ENCODE measurements at regions not wholly inside any gene's neighbourhood (a gene's known extent, or its start where the extent isn't known, plus 50 kb on each side); places are given as distances from the start of the nearest gene placed in this dataset.

DNA sequence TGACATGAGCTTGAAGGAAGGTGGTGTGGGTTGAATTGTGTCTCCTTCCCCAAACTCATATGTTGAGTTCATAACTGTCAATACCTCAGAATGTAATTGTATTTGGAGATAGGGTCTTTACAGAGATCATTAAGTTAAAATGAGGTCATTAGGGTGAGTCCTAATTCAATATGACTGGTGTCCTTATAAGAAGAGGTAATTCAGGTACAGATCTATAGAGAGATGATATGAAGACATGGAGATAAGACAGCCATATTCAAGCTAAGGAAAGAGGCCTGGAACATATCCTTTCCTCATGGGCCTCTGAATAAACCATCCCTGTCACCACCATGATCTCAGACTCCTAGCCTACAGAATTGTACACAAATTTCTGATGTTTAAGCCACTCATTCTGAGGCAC lies 514.7 kb upstream of the MGAT4C start:
- no peak overlapping the region for H3K27ac ChIP-seq
- H3K4me3 ChIP-seq: no peak overlapping the region
- no peaks in the 10 kb centered on the region for H3K4me1 ChIP-seq
- H3K36me3 ChIP-seq: no peaks in the 10 kb centered on the region
- intact Hi-C loops (cut with DNase I): no loop called here
- H3K27me3 ChIP-seq: no peaks in the 10 kb centered on the region
- no peak for DNase-seq
- no peaks in the 10 kb centered on the region for H3K9me3 ChIP-seq
- TF ChIP-seq, protein P1, sequence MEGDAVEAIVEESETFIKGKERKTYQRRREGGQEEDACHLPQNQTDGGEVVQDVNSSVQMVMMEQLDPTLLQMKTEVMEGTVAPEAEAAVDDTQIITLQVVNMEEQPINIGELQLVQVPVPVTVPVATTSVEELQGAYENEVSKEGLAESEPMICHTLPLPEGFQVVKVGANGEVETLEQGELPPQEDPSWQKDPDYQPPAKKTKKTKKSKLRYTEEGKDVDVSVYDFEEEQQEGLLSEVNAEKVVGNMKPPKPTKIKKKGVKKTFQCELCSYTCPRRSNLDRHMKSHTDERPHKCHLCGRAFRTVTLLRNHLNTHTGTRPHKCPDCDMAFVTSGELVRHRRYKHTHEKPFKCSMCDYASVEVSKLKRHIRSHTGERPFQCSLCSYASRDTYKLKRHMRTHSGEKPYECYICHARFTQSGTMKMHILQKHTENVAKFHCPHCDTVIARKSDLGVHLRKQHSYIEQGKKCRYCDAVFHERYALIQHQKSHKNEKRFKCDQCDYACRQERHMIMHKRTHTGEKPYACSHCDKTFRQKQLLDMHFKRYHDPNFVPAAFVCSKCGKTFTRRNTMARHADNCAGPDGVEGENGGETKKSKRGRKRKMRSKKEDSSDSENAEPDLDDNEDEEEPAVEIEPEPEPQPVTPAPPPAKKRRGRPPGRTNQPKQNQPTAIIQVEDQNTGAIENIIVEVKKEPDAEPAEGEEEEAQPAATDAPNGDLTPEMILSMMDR (IDR thresholded peaks at IDR 0.05): no peak
- no peak for TF ChIP-seq POLR2A (IDR thresholded peaks at IDR 0.05)
- no peak for TF ChIP-seq EP300 (IDR thresholded peaks at IDR 0.05)
- no peak for TF ChIP-seq POLR2AphosphoS5 (IDR thresholded peaks at IDR 0.05)

DNA sequence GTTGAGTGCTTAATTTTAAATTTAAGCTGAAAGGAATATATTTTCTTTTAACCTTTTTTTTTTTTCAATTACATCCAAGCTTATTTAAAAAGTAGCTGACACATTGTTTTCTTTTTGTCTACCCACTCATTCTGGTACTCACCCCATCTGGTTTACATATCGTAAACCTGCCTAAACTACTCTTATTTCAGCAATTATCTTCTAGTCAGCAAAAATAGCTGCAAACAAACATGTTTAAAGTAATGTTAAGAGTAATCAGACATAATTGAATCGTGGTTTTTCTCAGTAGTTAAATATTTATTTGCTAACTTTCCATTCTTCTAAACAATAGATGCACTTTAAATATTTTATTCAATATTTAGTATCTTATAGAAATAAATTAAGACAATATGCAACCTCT lies 492.7 kb upstream of the MGAT4C start:
- H3K4me1 ChIP-seq: no peaks in the 10 kb centered on the region
- no peaks in the 10 kb centered on the region for H3K27me3 ChIP-seq
- H3K36me3 ChIP-seq: no peaks in the 10 kb centered on the region
- intact Hi-C loops (cut with DNase I): no loop called here
- H3K27ac ChIP-seq: no peak overlapping the region
- TF ChIP-seq POLR2A (IDR thresholded peaks at IDR 0.05) (no peak), EP300 (IDR thresholded peaks at IDR 0.05) (no peak), POLR2AphosphoS5 (IDR thresholded peaks at IDR 0.05) (no peak)
- TF ChIP-seq, protein P1 (IDR thresholded peaks at IDR 0.05): no peak
- H3K4me3 ChIP-seq: no peak overlapping the region
- no peaks in the 10 kb centered on the region for H3K9me3 ChIP-seq
- WGBS, 2 donors: 41 to 62% methylated on average over 2 of the region's 2 CpGs
- no peak for DNase-seq

DNA sequence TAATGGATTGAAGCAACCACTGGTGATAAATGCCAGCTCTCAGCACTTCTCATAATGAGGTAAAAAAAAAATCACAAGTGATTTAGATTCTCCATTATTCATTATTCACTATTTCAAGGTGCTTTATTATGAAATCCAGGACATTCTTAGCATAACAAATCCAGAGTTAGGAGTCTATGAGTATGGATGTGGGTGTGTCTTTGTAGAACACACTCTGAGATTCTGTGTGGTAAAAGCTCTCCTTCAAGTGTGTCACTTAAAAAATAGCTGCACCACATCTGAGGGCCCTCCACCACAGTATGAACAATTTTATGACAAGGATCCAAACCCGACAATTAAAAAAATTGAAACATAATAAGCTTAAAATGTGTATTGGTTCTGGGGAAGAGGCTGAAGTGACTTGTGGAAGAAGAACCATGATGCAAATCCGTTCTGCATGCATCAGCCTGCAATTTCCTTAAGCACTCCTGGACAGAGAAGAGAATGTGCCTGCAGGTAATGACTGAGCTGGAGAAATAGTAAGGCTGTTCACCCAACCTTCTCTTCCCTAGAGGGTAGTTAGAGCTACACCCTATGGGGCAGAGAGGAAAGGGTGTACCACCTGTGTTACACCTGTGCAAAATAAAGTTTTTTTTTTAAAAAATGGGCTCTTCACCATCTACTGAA lies 488.5 kb upstream of the MGAT4C start:
- TF ChIP-seq POLR2AphosphoS5 (IDR thresholded peaks at IDR 0.05): no peak
- TF ChIP-seq POLR2A (IDR thresholded peaks at IDR 0.05): no peak
- TF ChIP-seq, protein P1 (IDR thresholded peaks at IDR 0.05): no peak
- TF ChIP-seq EP300 (IDR thresholded peaks at IDR 0.05): no peak
- Histone ChIP-seq H3K36me3 (no peaks in the 10 kb centered on the region), H3K27ac (no peak overlapping the region), H3K4me1 (no peaks in the 10 kb centered on the region), H3K9me3 (no peaks in the 10 kb centered on the region), H3K4me3 (no peak overlapping the region), H3K27me3 (no peaks in the 10 kb centered on the region)
- intact Hi-C loops (cut with DNase I): no loop called here
- no peak for DNase-seq
- WGBS, 2 donors: 70 to 79% methylated on average over 2 of the region's 2 CpGs

DNA sequence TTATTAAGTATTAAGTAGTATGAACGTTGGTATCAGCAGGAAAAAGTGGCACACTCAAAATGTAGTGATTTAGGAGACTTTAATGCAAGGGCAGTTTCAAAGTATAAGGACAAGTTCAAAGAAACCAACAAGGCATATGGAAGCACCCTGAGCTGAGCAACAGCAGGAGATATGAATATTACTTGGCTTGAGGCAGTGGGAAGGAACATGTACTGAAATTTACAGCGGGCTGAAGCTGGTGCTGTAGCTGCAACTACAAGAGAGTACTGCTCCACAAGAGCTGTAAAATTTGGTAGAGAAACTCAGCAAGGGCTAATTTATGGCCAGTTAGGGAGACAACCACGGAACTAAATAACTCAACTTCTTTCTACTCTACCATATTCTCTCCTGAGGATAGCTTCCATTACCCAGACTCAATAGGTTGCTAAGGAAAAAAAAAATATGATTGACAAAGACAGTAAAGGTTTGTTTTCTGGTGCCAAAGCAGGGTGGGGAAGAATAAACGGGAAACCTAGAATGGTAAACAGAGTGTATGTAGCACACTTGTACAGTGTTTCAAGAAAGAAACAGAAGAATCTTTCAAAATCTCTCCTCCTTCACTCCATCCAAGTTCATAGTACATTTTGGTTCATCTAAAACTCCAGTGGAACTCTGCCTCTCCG lies 487.8 kb upstream of the MGAT4C start:
- H3K27ac ChIP-seq: no peak overlapping the region
- H3K36me3 ChIP-seq: no peaks in the 10 kb centered on the region
- no peak for TF ChIP-seq POLR2A (IDR thresholded peaks at IDR 0.05)
- no peak for TF ChIP-seq EP300 (IDR thresholded peaks at IDR 0.05)
- TF ChIP-seq, protein P1 (IDR thresholded peaks at IDR 0.05): no peak
- no peak for TF ChIP-seq POLR2AphosphoS5 (IDR thresholded peaks at IDR 0.05)
- H3K4me1 ChIP-seq: no peaks in the 10 kb centered on the region
- no peak for DNase-seq
- H3K27me3 ChIP-seq: no peaks in the 10 kb centered on the region
- no peak overlapping the region for H3K4me3 ChIP-seq
- intact Hi-C loops (cut with DNase I): no loop called here
- 54 to 71% methylated on average over 5 of the region's 5 CpGs for WGBS, 2 donors
- no peaks in the 10 kb centered on the region for H3K9me3 ChIP-seq
